Hepatic stellate cell (primary cell): ENCODE measurements at regions not wholly inside any gene's neighbourhood (a gene's known extent, or its start where the extent isn't known, plus 50 kb on each side); places are given as distances from the start of the nearest gene placed in this dataset.

Experiments used
- DNase-seq: peaks from one replicate; pipeline ENCODE4 v3.0.0; 2011; ENCODE audit warnings: low spot score

GRCh38 chr13:111558700-111559088 lies 238.3 kb downstream of the TEX29 start:
- no peak for DNase-seq

GRCh38 chr13:111559612-111560403 lies 239.4 kb downstream of the TEX29 start:
- no peak for DNase-seq

GRCh38 chr13:111561091-111561781 lies 240.8 kb downstream of the TEX29 start:
- DNase-seq, result no peak

GRCh38 chr13:111562716-111563115 lies 242.3 kb downstream of the TEX29 start:
- DNase-seq, result no peak

GRCh38 chr13:111564606-111565005 lies 244.2 kb downstream of the TEX29 start:
- DNase-seq, result no peak

- DNase-seq, result no peak
Observed at GRCh38 chr13:111565400-111565799, 245.0 kb downstream of the TEX29 start.

GRCh38 chr13:111566567-111566966 lies 246.1 kb downstream of the TEX29 start:
- no peak for DNase-seq

GRCh38 chr13:111567637-111568036 lies 247.2 kb downstream of the TEX29 start:
- no peak for DNase-seq

- no peak for DNase-seq
Observed at GRCh38 chr13:111568290-111568689, 247.8 kb downstream of the TEX29 start.

GRCh38 chr13:111570911-111571310 lies 250.5 kb downstream of the TEX29 start:
- DNase-seq, result no peak

GRCh38 chr13:111572956-111573761 lies 252.7 kb downstream of the TEX29 start:
- DNase-seq, result no peak

GRCh38 chr13:111573801-111574200 lies 253.4 kb downstream of the TEX29 start:
- DNase-seq, result no peak

- no peak for DNase-seq
Observed at GRCh38 chr13:111575276-111575675, 254.8 kb downstream of the TEX29 start.

- DNase-seq, result no peak
Observed at GRCh38 chr13:111575719-111576118, 255.3 kb downstream of the TEX29 start.

GRCh38 chr13:111577208-111577828 lies 256.9 kb downstream of the TEX29 start:
- DNase-seq, result no peak

- no peak for DNase-seq
Observed at GRCh38 chr13:111577956-111578605, 257.6 kb downstream of the TEX29 start.

GRCh38 chr13:111584101-111584672 lies 263.7 kb downstream of the TEX29 start:
- DNase-seq, result no peak

- DNase-seq, result no peak
Observed at GRCh38 chr13:111584870-111585269, 264.4 kb downstream of the TEX29 start.

GRCh38 chr13:111586291-111586690 lies 265.8 kb downstream of the TEX29 start:
- DNase-seq, result no peak

- no peak for DNase-seq
Observed at GRCh38 chr13:111587249-111587648, 266.8 kb downstream of the TEX29 start.

GRCh38 chr13:111589321-111589720 lies 268.9 kb downstream of the TEX29 start:
- no peak for DNase-seq
